Medulla oblongata (tissue), 1 donor: ENCODE measurements at regions not wholly inside any gene's neighbourhood (a gene's known extent, or its start where the extent isn't known, plus 50 kb on each side); places are given as distances from the start of the nearest gene placed in this dataset.
"Not testable (repeated sequence)": the region's sequence is repeated elsewhere in the genome, so short reads cannot be mapped to it uniquely, and the experiment has no call there.

Source experiments
- DNase-seq: peaks from one replicate; pipeline ENCODE4 v3.0.0-alpha.2; 2015; ENCODE audit errors: extremely low spot score

- no peak for DNase-seq
Observed at GRCh38 chr14:44785096-44785495, 176.7 kb downstream of the KLHL28 start.

GRCh38 chr14:44783901-44784300 is 177.8 kb downstream of the KLHL28 start:
- DNase-seq, result no peak

GRCh38 chr14:44782775-44783238 is 178.9 kb downstream of the KLHL28 start:
- no peak for DNase-seq

- DNase-seq, result no peak
Observed at GRCh38 chr14:44780989-44781388, 180.8 kb downstream of the KLHL28 start.

- DNase-seq, result no peak
Observed at GRCh38 chr14:44778604-44779003, 183.1 kb downstream of the KLHL28 start.

- no peak for DNase-seq
Observed at GRCh38 chr14:44777584-44777983, 184.2 kb downstream of the KLHL28 start.

- DNase-seq, result no peak
Observed at GRCh38 chr14:44775248-44775647, 186.5 kb downstream of the KLHL28 start.

GRCh38 chr14:44774396-44774795 is 187.4 kb downstream of the KLHL28 start:
- no peak for DNase-seq

GRCh38 chr14:44771496-44771895 is 190.3 kb downstream of the KLHL28 start:
- no peak for DNase-seq

- no peak for DNase-seq
Observed at GRCh38 chr14:44770201-44770600, 191.5 kb downstream of the KLHL28 start.

- DNase-seq, result no peak
Observed at GRCh38 chr14:44768935-44769334, 192.8 kb downstream of the KLHL28 start.

GRCh38 chr14:44767646-44768173 is 194.0 kb downstream of the KLHL28 start:
- DNase-seq, result no peak

- no peak for DNase-seq
Observed at GRCh38 chr14:44766285-44766684, 195.5 kb downstream of the KLHL28 start.

- no peak for DNase-seq
Observed at GRCh38 chr14:44763356-44763755, 198.4 kb downstream of the KLHL28 start.

GRCh38 chr14:44759277-44759676 is 202.5 kb downstream of the KLHL28 start:
- no peak for DNase-seq

GRCh38 chr14:44756554-44756953 is 205.2 kb downstream of the KLHL28 start:
- DNase-seq, result no peak

GRCh38 chr14:44745371-44745770 is 216.4 kb downstream of the KLHL28 start:
- DNase-seq, result no peak

GRCh38 chr14:44742202-44742601 is 219.5 kb downstream of the KLHL28 start:
- DNase-seq, result no peak

- DNase-seq, result no peak
Observed at GRCh38 chr14:44741431-44741830, 220.3 kb downstream of the KLHL28 start.

GRCh38 chr14:44736326-44736725 is 225.4 kb downstream of the KLHL28 start:
- DNase-seq, result no peak

- no peak for DNase-seq
Observed at GRCh38 chr14:44732144-44732543, 225.1 kb upstream of the FSCB start.

GRCh38 chr14:44730860-44731259 is 223.8 kb upstream of the FSCB start:
- no peak for DNase-seq

- not testable (repeated sequence) for DNase-seq
Observed at GRCh38 chr14:44721395-44721794, 214.3 kb upstream of the FSCB start.

GRCh38 chr14:44720707-44721106 is 213.6 kb upstream of the FSCB start:
- no peak for DNase-seq
